ENCODE measurements at regions not wholly inside any gene's neighbourhood (a gene's known extent, or its start where the extent isn't known, plus 50 kb on each side); places are given as distances from the start of the nearest gene placed in this dataset.
"Not testable (repeated sequence)": the region's sequence is repeated elsewhere in the genome, so short reads cannot be mapped to it uniquely, and the experiment has no call there.

DNA sequence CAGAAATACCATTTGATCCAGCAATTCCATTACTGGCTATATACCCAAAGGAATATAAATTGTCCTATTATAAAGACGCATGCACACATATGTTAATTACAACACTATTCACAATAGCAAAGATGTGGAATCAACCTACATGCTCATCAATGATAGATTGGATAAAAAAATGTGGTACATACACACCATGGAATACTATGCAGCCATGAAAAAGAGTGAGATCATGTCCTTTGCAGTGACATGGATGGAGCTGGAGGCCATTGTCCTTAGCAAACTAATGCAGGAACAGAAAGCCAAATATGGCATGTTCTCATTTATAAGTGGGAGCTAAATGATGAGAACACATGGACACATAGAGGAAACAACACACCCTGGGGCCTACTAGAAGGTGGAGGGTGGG is 78.3 kb upstream of the EED start:
- DNase-seq = not testable (repeated sequence)

DNA sequence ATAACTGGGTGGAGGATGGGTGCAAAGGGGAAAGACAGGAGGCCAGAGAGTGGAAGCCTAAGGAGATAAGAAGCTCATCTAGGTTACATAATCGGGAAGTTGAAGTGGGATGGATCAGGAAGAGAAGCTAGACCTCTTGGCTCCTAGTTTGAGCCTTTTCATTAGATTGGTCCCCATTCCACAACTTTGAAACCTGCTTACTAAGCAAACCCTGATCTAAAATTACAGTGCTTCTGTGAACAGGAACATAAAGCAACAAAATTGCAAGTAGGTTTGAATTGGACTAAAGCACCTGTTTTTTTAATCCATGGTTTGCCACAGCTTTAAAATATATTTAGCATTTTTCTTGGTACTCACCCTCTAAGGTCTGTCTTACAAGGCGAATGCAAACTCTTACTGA is 80.4 kb upstream of the EED start:
- DNase-seq = no peak

DNA sequence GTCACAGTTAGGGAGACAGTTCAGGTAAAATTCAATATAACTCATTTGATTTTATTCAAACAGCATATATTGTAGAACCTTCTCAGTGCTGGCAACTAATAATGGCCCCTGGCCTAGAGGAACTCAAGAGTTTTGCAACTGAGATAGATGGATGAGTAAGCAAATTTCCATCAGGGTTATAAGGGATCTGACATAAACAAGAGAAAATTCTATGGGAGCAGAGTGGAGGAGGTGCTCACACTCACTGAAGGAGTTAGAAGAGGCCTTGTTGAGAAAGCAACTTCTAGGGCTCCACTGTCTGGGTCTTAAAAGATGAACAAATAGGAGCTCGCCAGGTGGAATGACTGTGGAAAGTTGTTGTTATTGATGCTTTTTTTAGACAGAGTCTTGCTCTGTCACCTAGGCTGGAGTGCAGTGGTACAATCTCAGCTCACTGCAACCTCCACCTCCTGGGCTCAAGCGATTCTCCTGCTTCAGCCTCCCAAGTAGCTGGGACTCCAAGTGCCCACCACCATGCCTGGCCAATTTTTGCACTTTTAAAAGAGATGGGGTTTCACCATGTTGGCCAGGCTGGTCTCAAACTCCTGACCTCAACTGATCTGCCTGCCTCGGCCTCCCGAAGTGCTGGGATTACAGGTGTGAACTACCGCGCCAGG is 81.2 kb upstream of the EED start:
- not testable (repeated sequence) for DNase-seq

DNA sequence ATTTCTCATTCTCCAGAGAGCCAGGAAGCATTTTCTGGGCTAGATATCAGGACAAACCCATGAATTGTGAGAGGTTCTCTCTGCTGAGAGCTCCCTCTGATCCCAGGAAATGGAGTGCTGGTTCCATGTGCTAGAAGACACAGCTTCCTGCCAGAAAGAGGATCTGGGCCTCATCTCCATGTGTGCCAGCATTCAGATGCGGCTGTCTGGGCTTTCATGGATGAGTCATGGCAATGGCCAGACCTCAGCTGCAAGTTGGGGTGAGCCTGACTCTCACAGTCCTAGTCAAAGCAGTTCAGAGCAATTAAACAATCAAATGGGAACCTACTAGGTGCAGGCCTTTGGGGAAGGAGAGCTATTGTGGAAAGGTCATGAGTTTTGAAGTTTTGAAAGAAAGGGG is 82.3 kb upstream of the EED start:
- no peak for DNase-seq

DNA sequence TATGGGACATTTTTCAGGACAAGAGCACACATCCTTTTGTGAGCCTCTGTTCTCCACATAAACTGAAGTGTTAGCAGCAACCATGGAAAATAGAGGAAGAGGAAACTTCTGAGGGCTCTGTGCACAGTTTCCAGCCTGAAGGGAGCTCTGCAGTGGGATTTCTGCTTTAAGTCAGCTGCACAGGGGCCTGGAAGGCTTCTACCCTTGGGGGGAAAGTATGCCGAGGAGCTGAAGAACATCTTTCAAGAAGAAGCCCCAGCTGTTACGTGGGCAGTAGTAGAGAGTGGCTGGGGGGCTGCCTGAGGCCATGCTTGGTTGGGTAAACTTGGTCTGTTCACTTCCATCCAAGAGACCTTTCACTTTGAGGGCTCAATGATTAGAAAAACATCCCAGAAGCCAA is 82.7 kb upstream of the EED start:
- DNase-seq = no peak

DNA sequence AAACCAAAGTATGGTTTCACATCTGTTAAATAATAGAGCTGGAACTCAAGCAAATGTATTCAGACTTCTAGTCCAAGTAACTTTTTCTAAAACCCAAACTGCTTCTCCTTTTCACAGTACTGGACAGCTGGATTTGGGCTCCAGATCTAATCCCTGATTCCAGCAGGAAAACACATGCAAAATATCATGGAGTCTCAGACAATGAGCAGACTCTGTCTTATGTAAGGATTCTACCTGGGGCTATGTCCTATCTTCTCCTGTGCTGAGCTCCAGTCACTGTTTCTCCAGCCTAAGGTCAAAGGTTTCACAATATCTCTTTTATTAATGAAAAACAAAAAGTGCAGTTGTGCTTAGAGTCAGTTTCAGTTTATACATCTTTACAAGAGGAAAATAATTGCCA is 83.2 kb upstream of the EED start:
- no peak for DNase-seq

DNA sequence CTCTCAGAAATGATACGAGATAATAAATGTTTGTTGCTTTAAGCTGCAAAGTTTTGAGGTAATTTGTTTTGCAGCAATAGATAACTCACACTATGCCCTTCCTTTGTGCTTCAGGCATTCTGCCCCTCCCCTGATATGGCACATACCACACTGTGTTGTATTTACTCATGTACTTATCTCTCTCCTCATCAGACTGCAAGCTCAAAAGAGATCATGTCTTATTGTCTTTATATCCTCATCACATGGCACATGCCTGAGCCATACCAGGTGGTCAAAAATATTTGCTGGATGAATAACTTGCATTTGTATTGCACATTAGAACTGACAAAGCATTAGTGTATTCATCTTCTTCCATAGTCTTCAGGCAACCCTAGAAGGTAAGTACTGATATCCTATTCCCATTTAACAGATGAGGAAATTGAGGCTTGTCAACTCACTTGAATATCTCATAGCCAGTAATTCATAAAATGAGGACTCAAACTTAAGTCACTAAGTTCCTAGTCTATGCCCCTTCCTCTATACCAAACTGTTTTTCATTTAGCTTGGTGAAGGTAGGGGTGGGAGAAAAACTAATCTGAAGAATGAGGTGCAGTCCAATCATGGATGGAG is 83.9 kb upstream of the EED start:
- DNase-seq = no peak

DNA sequence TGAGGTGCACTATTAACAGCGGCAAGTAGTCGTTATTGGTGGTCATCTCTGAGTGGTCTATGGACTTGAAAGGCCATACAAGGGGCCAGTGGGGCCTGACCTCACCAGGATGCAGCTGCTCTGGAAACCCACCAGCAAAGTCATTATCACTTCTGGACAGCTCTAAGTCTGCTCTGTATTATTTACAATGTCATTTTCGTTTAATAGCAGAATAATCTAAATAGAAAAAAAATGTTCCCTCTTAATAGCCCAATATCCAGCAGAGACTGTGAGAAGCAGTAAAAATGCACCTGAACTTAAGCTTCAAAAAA is 85.0 kb upstream of the EED start:
- DNase-seq = no peak

DNA sequence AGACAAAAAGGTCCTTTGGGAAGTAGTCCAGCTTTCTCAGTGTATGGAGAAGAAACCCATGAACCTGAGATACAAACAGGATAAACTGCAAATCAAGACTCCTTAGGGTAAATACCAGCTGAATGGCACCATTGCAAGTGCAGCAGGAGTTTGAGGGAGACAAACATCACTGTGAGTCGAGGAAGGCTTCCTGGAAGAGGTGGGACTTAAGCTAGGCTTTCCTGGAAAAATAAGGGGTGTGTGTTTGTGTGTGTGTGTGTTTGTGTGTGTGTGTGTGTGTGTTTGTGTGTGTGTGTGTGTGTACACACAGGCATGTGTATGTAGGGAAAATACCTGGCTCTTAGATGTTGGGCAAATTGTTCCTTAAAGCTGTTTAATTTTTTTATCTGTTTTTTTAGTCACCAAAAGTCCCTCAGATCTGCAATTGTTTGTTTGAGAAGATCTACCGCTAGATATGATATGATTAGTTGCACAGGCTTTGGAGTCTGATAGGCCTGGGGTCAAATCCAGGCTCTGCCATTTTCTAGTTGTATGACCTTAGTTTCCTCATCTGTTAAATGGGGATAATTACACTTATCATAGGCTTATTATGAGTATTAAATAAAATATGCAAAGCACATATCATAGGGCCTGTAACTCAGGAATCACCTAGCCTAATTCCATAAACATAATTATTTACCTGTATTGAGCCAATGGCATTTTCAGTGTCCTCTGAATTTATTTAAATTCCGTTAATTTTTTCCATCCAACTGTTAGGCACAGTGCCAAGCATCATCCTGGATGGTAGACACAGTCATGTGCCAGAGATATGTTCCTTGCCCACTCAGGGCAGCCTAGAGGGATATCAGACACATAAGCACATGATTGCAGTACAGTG is 85.6 kb upstream of the EED start:
- DNase-seq = no peak

DNA sequence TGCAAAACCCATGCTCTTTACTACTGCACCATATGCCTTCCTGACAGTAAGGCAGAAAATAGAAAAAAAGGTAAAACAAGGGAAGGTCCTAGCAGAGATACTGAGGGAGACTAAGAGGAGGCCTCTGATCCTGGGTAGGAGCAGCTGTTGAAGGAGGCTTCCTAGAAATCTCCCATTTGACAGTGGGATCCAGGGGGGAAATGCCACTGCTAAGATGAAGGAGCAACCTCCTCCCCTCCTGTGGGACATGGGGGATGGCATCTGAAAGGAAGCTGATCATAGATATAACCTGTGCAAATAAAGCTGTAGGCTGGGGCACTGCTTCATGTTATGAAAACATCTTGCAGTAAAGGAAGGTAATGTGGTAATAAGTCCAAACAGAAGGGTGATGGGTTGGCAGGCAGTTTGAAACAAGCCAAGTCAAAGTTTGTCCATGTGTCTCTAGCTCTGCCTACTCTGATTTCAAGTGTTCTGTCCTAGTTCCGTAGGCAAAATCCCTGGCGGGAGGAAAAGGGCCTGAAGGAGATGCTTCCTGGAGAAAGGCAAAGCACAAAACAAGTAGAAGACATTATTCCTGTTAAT is 86.7 kb upstream of the EED start:
- DNase-seq = no peak

DNA sequence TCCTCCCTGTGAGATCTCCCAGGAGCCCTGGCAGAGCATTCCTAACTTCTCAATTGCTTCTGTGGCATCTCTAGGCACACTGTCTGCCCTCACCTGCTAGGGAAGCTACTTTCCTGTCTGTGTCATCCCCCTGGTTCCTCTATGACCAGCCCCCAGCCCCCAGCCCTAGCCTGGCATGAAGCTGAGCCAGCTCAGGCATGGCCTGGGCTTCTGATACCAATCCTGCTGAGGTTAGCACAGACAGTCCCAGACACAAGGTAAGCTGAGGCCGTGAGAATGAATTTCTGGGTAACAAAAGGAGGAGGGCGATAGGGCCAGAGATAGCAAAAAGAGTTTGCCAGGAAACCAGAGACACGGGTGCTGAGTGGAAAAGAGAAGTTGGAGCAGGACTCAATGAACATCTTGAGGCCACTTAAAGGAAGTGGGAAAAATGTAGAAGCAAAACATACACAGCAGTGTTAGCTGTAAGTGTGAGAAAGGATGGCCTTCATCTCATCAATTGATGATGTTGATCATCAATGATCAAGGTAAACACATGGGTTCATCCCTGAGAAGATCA is 87.6 kb upstream of the PICALM start:
- no peak for DNase-seq

DNA sequence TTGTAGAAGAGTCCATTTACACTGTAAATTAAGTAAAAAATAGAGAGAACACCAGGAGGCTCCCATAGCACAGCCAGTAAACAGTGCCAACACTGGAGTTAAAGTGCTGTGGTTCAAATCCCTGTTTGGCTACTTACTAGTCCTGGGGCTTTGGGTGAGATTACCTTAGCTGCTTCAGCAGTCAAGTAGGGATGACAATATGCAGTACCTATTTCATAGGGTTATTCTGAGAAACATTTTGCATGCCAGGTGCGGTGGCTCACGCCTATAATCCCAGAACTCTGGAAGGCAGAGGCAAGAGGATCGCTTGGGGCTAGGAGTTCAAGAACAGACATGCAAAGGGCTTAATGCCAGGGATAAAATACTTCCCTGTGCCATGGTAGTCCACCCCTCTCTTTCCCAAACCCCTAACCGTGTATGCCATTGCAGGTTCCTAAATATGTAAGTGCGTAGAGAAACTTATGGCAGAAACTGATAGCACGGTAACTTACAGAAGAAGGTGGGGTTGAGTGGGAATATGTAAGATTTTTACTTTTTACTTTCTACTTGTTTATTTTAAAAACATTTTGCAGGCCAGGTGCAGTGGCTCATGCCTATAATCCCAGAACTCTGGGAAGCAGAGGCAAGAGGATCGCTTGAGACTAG is 86.4 kb upstream of the PICALM start:
- no peak for DNase-seq

DNA sequence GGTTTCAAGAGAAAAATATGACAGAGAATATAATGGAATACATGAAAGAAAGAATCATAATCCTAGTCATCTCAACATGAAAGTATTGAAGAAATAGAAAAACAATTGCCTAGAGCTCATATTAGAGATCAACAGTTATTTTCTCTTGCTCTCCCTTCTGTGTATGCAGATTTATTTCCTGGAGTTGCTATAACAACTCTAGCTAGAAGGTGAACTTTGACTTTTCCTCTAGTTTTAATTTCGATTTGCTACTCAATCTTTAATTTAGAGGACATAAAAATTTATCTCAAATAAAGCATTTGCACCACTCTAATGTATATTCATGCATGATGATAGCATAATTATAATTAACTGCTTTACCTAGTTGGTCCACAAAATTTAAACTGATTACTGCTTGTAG is 84.6 kb upstream of the PICALM start:
- DNase-seq = no peak

DNA sequence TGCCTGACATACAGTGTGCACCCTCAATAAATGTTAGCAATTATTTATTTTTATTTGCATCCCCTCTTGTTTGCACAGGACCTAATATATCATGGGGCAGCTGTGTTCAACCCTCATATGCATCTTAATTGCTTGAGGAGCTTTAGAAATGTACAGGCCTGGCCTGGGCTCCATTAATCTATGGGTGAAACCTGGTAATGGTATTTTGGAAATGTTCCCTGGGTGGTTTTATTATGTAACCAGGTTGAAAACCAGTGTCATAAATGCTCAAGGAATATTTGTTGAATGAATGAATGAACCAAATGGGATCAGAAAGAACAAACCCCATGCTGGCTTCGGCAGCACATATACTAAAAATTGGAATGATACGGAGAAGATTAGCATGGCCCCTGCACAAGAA is 84.0 kb upstream of the PICALM start:
- no peak for DNase-seq

DNA sequence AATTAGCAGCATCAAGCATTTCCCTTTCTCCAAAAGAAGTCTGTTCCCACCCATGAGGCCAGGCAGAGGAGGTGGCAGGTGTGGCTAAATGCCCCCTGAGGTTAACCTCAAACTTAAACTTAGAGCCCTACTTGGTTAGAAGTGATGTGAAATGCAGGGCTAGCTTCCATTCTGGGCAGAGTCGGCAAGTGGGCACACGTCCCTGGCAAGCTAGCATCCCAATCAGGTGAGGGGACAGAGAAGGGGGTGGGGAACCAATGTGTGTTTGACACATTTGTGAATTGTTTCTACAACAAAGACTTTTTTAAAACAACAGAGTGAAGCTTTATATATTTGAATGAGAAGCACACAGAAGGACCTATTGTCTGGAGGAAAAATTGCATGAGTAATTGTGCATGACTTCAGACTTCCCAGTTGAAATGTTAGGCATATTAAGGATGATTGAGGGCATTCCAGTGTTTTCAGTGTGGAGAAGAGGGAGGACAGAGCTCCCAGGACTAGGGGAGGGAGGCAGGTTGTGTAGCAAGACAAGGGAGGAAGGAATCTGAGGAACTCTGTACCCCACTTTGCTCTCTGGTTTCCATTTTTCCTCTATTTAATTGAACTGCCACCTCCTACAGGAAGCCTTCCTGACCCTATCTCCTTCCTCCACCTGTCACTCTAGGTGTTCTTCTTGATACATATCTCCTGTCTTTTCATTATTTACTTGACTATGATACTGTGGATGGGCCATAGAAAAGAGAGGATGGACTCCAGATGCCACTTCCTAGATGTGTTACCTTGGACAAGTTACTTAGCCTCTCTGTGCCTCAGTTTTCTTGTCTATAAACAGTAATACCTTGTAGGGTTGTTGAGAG is 83.3 kb upstream of the PICALM start:
- peak; percentile 40 for DNase-seq

DNA sequence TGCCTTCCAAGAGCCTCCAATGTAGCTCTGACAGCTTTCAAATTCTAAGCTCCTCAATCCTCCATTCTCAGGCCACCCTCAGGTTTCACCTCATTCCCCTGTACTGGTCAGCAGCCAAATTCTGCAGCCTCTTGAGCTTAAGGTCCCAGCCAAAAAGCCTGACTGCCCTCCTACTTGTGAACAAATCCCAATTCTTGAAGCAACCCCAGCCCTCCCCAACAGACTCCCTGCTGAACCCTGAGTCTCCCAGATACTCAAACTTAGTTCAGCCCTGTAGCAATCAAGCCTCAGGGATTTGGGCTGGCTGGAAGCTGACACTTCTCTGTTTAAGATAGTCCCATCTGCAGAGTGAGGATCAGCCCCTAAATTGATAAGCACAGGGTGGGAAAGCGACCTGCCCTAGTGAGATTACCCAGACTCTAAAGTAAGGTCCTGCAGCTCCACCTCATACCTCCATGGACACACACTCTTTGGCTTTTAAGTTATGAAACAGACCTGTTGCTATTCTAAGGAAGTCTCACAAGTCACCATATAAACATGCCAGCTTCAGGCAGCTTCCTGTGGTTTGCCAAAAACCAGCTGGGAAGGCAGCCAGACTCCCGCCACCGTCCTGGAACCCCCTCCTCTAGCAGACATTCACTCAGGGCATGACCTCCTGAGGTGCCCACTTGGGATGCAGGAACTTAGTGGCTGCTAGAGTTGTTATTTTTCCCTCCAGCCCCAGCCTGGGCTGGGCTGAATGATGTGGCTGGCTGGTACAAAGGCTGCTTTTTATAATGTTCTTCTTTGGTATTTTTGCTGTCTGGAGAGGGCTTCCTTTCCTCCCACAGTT is 82.5 kb upstream of the PICALM start:
- peak; percentile 41 for DNase-seq

DNA sequence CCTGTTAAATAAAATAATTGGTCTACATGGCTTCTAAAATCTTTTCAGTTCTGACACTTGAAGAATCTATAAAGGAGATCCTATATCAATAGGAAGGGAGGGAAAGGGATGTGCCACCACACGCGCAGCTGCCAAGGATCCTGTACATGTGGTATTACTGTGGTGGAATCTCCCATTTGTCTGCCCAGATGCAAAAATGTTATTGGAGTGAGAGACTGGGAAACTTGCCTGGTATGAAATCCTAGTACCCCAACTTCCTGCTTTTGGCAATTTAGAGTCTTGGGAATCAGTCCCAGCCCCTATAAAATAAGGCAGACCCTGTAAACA is 81.9 kb upstream of the PICALM start:
- DNase-seq = no peak

DNA sequence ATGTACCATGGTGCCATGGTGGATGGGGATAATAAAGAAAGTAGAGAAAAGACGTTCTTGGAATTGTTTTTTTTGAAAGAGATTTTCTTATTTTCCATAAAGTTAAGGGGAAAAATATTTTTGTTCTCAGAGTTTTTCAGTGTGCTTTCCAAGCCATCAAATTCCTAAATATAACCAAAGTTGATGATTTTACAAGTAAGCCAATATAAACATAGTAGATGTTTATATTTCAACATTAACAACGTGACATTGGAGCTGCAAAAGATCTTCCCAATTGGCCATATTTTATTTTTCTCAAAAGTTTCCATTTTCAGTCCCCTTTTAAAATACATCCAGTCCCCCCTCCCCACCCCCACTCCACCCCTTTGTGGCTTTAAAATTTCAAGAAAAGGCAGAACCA is 80.9 kb upstream of the PICALM start:
- no peak for DNase-seq

DNA sequence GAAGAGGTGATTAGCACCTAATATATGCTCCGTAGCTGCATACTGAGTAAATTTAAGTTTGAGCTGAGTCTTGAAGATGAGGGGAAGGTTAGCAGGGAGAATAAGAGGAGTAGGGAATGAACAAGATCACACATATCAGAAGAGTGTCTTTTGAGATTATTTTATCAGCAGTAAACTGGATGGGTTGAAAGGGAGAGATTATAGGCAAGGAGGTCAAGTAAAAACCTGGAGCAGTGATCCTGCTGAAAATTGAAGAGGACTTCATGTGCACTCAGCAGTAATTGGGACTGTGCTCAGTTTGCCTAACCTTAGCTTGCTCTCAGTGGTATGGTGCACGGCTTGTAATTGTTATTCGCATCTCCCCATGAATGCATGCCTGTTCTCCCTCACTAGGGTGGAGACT is 79.5 kb upstream of the PICALM start:
- DNase-seq = no peak

DNA sequence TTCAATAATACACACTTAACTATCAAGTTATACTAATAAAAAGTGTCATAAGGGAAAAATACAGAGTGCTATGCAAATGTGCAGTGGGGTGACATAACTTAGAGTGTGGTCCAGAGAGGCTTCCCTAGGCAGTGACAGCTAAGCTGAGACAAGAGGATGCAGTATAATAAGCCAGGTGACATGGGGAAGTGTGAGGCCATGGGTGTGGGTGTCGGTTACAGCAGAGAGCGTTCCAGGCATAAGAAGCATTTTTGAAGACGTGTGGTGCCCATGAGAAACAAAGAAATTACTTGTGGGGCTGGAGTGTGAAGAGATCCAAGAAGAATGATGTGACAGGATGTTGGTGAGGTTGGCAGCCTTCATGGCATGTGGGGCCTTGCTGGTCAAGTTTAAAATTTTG is 78.1 kb upstream of the PICALM start:
- no peak for DNase-seq

DNA sequence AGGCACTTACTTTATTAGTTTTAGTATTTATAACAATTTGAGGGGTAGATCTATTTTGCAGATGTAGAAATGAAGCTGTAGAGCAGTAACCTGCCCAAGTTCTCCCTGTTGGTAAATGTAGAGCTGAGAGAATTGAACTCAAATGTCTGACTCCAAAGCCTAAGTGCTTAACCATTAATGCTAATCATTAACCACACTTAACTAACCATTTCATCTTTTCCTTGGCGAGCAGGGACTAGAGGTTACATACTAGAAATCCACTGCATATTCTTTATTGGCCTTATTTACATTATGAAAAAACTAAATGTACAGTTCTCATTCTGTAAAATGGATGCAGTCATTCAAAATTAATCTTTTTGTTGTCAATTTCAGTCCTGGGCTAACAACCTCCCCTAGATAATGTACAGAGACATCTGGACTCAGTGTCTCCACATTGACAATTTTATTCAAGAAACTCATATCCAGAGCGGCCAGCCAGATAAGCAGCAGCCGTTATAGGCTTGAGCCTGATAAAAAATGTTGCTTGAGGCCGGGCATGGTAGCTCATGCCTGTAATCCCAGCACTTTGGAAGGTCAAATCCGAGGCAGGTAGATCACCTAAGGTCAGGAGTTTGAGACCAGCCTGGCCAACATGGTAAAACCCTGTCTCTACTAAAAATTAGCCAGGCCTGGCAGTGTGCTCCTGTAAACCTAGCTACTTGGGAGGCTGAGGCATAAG is 76.7 kb upstream of the PICALM start:
- DNase-seq = no peak

Measured in retina (tissue), 1 donor.